Adrenal gland (tissue), 9 donors: ENCODE measurements at regions not wholly inside any gene's neighbourhood (a gene's known extent, or its start where the extent isn't known, plus 50 kb on each side); places are given as distances from the start of the nearest gene placed in this dataset.

Source experiments
- DNase-seq, 7 donors: peaks; one replicate each; pipeline ENCODE4 v3.0.0-alpha.2; 2019 to 2020
- H3K27ac ChIP-seq, 5 donors: fragments of 200-600 bp; sonication (generic) in 4 of 5; 1 replicate in 3 of 5; 2 replicates in 2 of 5; pipeline versions ENCODE4 v1.5.1 to v1.8.0; 2016 to 2020; ENCODE audit warnings: mild to moderate bottlenecking in 1 of 5
- H3K27me3 ChIP-seq: fragments of 200-600 bp; 2 replicates; pipeline ENCODE4 v1.8.0; 2021
- H3K36me3 ChIP-seq, 2 donors: fragments of 200-600 bp; replicated peaks in 1 of 2; 1 replicate in 1 of 2; 2 replicates in 1 of 2; pipeline versions ENCODE4 v1.5.1 to v1.8.0; 2018 to 2022
- H3K4me1 ChIP-seq, 2 donors: fragments of 200-600 bp; replicated peaks in 1 of 2; 1 replicate in 1 of 2; 2 replicates in 1 of 2; pipeline versions ENCODE4 v1.5.1 to v1.8.0; 2018 to 2021
- H3K4me3 ChIP-seq, 4 donors: fragments of 200-600 bp; sonication (generic) in 3 of 4; one replicate each; pipeline ENCODE4 v1.5.1; 2016 to 2018
- H3K9me3 ChIP-seq, 3 donors: fragments of 200-600 bp; sonication (generic) in 1 of 3; replicated peaks in 1 of 3; 1 replicate in 2 of 3; 2 replicates in 1 of 3; pipeline versions ENCODE4 v1.5.1 to v1.8.0; 2016 to 2021
- CTCF ChIP-seq, 6 experiments: fragments of 450-650 bp in 4 of 6; fragments of 200-600 bp in 2 of 6; sonication (generic) in 1 of 6; IDR thresholded peaks; 1 replicate in 5 of 6; 2 replicates in 1 of 6; pipeline versions ENCODE4 v1.5.1 to v1.8.0; 2016 to 2021; ENCODE audit warnings: antibody characterized with exemption in 6 of 6, mild to moderate bottlenecking in 2 of 6, moderate library complexity in 1 of 6
- POLR2A ChIP-seq, 2 donors: fragments of 450-650 bp; IDR thresholded peaks; one replicate each; pipeline ENCODE4 v1.6.1; 2017; ENCODE audit warnings: antibody characterized with exemption in 2 of 2, mild to moderate bottlenecking in 2 of 2, moderate library complexity in 1 of 2
- WGBS, 4 donors: extraction: QIAGEN DNeasy Blood & Tissue Kit in 2 of 4; methylation state at CpG; one replicate each; pipeline versions ENCODE4 v1.1.5 to v1.1.7; 2013 to 2017; 5-methylcytosine and 5-hydroxymethylcytosine counted together
- intact Hi-C, 2 donors: fragments of 100-400 bp; cut with DNase I; formaldehyde crosslinking; loops; one replicate each; pipeline versions ENCODE4 v1.14.1 to v1.15.0; 2022 to 2023
- donor health status: healthy with polysubstance abuse.
- donor health status: Bipolar disorder and iron deficiency.
- donor health status: DM: yes; HTN: yes; CAD: no.
- donor health status: DM: no; HTN: no; CAD: no.
- donor health status: DM: no; HTN: no; CAD: no.

GRCh38 chr2:17179145-17179808 is 339.0 kb downstream of the RAD51AP2 start:
- DNase-seq, result no peak
- WGBS, 4 donors, result 48 to 86% (median 81%) methylated on average over 1 of the region's 1 CpG

GRCh38 chr2:17177088-17177487 is 341.2 kb downstream of the RAD51AP2 start:
- H3K9me3 ChIP-seq, result no peaks in the 10 kb centered on the region
- DNase-seq, result no peak
- H3K27ac ChIP-seq, result no peak overlapping the region
- H3K4me3 ChIP-seq, result no peak overlapping the region
- intact Hi-C loops, result no loop called here
- no peaks in the 10 kb centered on the region for H3K4me1 ChIP-seq
- no peak for TF ChIP-seq CTCF (IDR thresholded peaks at IDR 0.05)
- no peak for TF ChIP-seq POLR2A (IDR thresholded peaks at IDR 0.05)
- no peaks in the 10 kb centered on the region for H3K36me3 ChIP-seq
- 32 to 43% (median 38%) methylated on average over 1 of the region's 1 CpG for WGBS, 4 donors
- no peaks in the 10 kb centered on the region for H3K27me3 ChIP-seq

More at GRCh38 chr2:17179145-17179808, 339.0 kb downstream of the RAD51AP2 start:
- no peaks in the 10 kb centered on the region for H3K4me1 ChIP-seq
- intact Hi-C loops, result no loop called here
- H3K36me3 ChIP-seq, result no peaks in the 10 kb centered on the region
- H3K27ac ChIP-seq, result no peak overlapping the region
- no peaks in the 10 kb centered on the region for H3K27me3 ChIP-seq
- no peaks in the 10 kb centered on the region for H3K9me3 ChIP-seq
- TF ChIP-seq CTCF (IDR thresholded peaks at IDR 0.05), result no peak
- TF ChIP-seq POLR2A (IDR thresholded peaks at IDR 0.05), result no peak
- H3K4me3 ChIP-seq, result no peak overlapping the region

- Histone ChIP-seq H3K4me3 (no peak overlapping the region), H3K36me3 (no peaks in the 10 kb centered on the region), H3K4me1 (no peaks in the 10 kb centered on the region), H3K27ac (peak overlapping the region in 2 of 5 donors; percentile 23 to 26), H3K9me3 (no peaks in the 10 kb centered on the region), H3K27me3 (no peaks in the 10 kb centered on the region)
- 28 to 40% (median 39%) methylated on average over 7 of the region's 7 CpGs for WGBS, 4 donors
- TF ChIP-seq POLR2A (IDR thresholded peaks at IDR 0.05), result no peak
- peak; percentile 43 to 75 (median 64) for TF ChIP-seq CTCF (IDR thresholded peaks at IDR 0.05)
- intact Hi-C loops, result no loop called here
- peak; percentile 27 to 80 (median 57) for DNase-seq
These were observed 346.7 kb downstream of the RAD51AP2 start for GRCh38 chr2:17171446-17172049.

GRCh38 chr2:17166506-17166905 is 351.7 kb downstream of the RAD51AP2 start:
- WGBS, 4 donors, result 44 to 63% (median 57%) methylated on average over 4 of the region's 4 CpGs
- TF ChIP-seq POLR2A (IDR thresholded peaks at IDR 0.05), result no peak
- TF ChIP-seq CTCF (IDR thresholded peaks at IDR 0.05), result no peak
- Histone ChIP-seq H3K27ac (no peak overlapping the region), H3K27me3 (no peaks in the 10 kb centered on the region), H3K4me1 (no peaks in the 10 kb centered on the region), H3K4me3 (no peak overlapping the region), H3K9me3 (no peaks in the 10 kb centered on the region), H3K36me3 (no peaks in the 10 kb centered on the region)
- DNase-seq, result peak in 1 of 7 donors; percentile 63
- intact Hi-C loops, result no loop called here
